Jurkat, Clone E6-1 (cell line): ENCODE measurements at regions not wholly inside any gene's neighbourhood (a gene's known extent, or its start where the extent isn't known, plus 50 kb on each side); places are given as distances from the start of the nearest gene placed in this dataset.

Source experiments
- DNase-seq: peaks from one replicate; pipeline ENCODE4 v3.0.0-alpha.2; 2011; ENCODE audit warnings: low read depth, low spot score
- H3K4me3 ChIP-seq: 2 replicates; pipeline ENCODE4 v1.5.1; 2011; ENCODE audit warnings: mild to moderate bottlenecking, low read length, control low read depth, moderate library complexity

DNA sequence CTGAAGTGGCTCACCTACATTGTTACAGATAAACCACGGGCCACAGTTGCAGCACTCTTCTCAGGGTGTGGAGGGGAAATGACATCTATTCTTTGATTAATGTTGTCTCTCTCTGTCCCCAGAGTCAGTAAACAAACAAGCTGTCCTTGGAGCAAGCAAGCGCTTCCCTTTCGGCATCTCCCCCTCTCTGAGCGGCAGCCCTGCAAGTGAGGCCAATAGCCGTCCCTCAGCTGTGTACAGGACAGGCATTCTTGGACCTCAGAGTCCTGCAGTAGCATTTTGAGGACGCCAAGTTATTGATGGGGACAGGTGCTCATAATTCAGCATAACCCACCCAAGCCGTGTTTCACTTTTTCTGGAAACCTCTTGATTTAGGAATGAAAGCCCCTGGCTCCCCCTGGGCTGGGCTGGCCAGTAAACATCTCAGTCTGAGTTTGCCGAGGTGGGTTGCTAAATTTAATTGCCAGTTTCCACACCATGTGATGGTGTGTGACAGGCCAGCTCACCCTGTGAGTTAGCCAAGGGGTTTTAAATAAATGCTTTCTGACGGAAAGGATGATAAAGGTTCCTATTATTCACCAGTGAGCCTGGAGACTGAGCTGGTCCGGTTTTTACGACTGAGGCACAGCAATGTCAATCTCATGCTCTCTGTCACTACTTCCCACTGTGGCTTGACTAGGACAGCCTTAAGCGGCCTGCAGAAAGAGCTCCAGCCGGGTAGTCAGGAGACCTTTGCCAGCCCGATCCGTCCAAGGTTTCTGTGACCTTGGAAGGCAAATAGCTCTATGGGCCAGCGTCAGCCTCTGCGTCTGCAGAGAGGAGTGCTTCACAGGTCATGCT lies 214.8 kb upstream of the RREB1 start:
- DNase-seq = no peak
- H3K4me3 ChIP-seq = no peak overlapping the region

- no peak overlapping the region for H3K4me3 ChIP-seq
- no peak for DNase-seq
Observed at GRCh38 chr6:6893701-6894100, 214.1 kb upstream of the RREB1 start.

DNA sequence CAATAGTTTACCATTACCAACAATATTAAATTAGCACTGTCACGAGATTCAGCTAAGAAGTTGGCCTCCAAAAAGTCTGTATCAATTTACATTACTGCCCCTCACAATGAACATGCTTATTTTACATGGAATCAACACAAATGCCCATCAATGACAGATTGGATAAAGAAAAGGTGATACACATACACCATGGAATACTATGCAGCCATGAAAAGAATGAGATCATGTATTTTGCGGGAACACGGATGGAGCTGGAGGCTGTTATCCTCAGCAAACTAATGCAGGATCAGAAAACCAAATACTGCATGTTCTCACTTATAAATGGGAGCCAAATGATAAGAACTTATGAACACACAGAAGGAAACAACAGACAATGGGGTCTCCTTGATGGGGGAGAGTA lies 211.8 kb upstream of the RREB1 start:
- no peak overlapping the region for H3K4me3 ChIP-seq
- DNase-seq = no peak

DNA sequence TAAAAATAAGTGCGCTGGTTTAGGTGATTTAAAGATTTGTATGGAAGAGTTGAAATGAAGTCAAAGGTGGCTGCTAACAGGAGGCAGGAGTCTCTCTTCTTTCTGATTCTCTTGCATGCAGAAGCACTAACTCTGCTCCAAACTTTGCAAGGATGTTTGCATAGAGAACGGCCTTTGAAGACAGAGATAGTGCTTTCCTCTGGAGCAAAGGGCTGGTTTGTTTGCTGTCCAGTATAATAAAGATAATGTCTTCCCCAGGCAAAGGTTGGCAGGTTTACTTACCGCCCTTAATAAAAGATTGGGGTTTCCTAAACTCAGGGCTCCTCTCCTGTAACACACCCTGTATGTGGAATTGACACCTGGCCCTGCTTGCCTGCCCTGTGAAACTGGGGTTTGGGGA lies 210.6 kb upstream of the RREB1 start:
- no peak for DNase-seq
- H3K4me3 ChIP-seq = no peak overlapping the region

- no peak for DNase-seq
- no peak overlapping the region for H3K4me3 ChIP-seq
Observed at GRCh38 chr6:6900569-6901204, 207.1 kb upstream of the RREB1 start.

GRCh38 chr6:6901205-6901719 lies 206.5 kb upstream of the RREB1 start:
- no peak overlapping the region for H3K4me3 ChIP-seq
- DNase-seq = no peak

- H3K4me3 ChIP-seq = no peak overlapping the region
- no peak for DNase-seq
Observed at GRCh38 chr6:6901945-6902344, 205.8 kb upstream of the RREB1 start.

DNA sequence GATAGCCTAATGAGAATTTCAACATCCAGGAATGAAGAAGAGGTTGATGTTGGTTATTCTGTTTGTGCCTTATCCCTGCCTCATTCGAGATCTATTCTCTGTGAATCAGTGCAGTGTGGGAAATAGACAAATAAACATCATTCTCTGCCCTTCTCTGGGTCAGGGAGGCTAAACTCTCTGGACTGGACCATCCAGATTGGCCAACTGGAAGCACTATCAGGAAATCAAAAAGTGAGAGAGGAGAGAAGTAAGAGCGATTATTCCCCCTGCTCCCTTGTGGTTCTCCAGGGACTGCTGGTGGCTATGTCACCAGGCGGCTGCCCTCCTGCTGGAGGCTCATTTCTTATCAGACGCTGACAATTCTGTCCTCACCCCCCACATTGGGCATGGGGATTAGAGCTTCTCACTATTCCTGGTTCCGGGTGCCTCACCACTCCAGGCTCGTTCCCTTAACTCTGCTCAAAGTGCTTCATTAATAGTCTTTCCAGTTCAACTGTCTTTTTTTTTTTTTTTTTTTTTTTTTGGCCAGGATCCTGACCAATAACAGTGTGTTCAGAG lies 201.7 kb upstream of the RREB1 start:
- no peak for DNase-seq

GRCh38 chr6:6906570-6907213 lies 201.1 kb upstream of the RREB1 start:
- H3K4me3 ChIP-seq = no peak overlapping the region
- no peak for DNase-seq

More for the DNA sequence above, 201.7 kb upstream of the RREB1 start:
- no peak overlapping the region for H3K4me3 ChIP-seq

GRCh38 chr6:6907286-6907685 lies 200.5 kb upstream of the RREB1 start:
- DNase-seq = no peak
- H3K4me3 ChIP-seq = no peak overlapping the region

GRCh38 chr6:6908121-6908520 lies 199.6 kb upstream of the RREB1 start:
- no peak overlapping the region for H3K4me3 ChIP-seq
- no peak for DNase-seq

- no peak for DNase-seq
- H3K4me3 ChIP-seq = no peak overlapping the region
Observed at GRCh38 chr6:6909111-6909510, 198.7 kb upstream of the RREB1 start.

- no peak for DNase-seq
- no peak overlapping the region for H3K4me3 ChIP-seq
Observed at GRCh38 chr6:6910734-6911295, 196.9 kb upstream of the RREB1 start.

- no peak overlapping the region for H3K4me3 ChIP-seq
- DNase-seq = no peak
Observed at GRCh38 chr6:6911391-6911790, 196.4 kb upstream of the RREB1 start.

DNA sequence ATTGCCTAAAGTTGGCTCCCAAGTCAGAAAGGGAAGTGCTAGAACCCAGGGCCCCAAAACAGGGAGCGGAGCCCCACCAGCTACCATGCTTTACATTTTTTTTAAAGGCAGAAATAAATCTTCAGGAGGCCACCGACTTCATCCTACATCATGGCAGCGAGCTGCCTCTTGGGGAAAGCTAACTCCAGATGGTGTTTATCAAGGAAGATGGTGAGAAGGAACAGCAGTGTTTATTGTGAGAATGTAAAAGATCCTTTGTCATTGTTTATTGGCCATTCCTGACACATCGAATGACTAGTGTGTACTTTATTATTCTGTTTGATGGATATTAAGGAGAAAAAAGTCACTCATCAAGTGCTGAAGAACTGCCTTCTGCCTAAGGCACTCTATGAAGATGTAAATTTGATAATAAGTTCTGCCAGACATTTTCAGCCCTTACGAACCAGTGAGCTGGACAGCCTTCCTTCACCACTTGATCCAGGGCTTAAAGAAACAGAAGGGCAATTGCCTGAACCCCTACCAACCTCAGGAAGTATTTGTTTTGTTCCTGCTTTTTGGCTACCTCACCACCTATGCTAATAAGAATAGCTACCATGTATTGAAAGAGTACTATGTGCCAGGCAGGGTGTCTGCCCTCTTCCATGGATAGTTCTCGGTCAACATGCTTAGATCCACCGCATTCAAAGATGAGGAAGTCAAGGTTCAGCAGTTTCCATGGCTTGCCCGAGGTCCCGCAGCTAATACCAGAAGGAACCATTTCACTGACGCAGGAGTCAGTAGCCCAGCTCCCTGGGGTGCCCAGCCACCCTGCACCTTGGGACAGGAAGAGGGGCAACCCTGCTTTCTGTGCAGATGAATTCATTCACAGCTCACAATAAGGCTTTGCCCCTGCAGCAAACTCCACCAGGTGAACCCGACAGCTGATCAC lies 194.7 kb upstream of the RREB1 start:
- no peak overlapping the region for H3K4me3 ChIP-seq
- DNase-seq = no peak

DNA sequence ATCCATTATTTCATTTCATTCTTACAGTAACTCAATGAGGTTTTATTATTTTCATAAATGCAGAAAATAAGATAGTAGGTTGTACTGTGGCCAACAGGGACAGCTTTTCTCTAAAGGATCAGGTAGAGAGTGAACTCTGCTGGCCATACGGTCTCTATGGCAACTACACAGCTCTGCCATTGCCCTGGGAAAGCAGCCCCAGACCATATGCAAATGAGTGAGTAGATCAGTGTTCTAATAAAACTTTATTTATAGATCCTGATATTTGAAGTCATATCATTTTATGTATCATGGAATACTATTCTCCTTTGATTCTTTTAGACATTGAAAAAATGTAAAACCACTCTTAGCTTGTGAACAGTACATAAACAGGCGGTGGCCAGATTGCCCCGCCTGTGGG lies 192.5 kb upstream of the RREB1 start:
- no peak overlapping the region for H3K4me3 ChIP-seq
- DNase-seq = no peak

DNA sequence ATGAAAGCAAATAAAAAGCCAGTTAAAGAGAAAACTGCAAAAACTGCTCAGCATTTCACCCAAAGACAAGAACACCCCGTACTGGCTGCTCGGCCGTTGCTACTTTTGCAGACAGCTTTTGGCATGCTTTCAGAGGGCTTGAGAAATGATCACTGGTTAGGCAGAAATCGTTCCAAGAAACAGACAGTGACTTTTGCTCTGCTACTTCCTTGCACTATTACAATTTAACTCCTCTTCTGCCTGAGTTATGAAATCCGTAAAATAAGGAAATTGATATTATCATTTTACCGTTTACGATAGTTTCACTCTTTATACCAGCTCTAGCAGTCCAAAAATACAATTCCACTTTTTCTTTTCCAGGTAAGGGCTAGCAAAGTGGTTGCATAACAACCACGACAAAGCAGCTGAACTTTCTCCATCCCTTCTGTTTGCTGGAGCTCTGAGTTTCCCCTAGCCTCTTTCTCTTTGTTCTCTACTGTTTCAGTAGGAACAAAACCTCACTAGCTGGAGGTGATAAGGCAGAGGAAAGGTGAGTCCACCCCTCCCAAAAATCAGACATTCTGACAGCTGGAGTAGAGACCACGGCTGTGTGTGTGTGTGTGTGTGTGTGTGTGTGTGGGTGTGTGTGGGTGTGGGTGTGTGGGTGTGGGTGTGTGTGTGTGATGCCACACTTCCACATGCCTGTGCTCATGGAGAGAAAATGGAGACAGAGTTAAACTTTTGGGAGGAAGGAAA lies 191.8 kb upstream of the RREB1 start:
- no peak overlapping the region for H3K4me3 ChIP-seq

DNA sequence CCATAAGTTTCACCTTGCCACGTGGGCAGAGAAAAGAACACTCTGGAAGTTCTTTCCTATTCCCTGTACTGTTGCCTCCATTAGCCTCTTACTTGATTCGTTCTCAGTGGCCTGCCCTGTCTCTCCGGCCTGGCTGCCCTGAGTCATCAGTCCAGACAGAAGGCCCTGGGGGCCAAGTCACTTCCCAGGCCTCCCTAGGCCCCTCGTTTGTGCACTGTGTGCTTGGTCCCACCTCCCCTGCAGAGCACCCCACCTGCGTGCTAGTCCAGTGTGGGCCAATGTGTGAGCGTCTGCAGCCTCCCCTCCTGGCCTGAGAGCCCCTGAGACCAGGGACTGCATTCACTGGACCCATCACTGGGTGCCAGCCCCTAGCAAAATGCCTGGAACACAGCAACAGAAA lies 191.2 kb upstream of the RREB1 start:
- H3K4me3 ChIP-seq = no peak overlapping the region
- no peak for DNase-seq

More for the DNA sequence above, 191.8 kb upstream of the RREB1 start:
- no peak for DNase-seq
